Activated B cell treated with CpG ODN at 0.5 μM for 24 hours (primary cell): ENCODE measurements at regions not wholly inside any gene's neighbourhood (a gene's known extent, or its start where the extent isn't known, plus 50 kb on each side); places are given as distances from the start of the nearest gene placed in this dataset.

Experiments used
- ATAC-seq: fragments of 200-7000 bp; cut with Tn5 transposase; one replicate; pipeline ENCODE4 v1.10.0; 2021; ENCODE audit warnings: low read depth, mild to moderate bottlenecking, moderate library complexity
- CTCF ChIA-PET: fragments of 350-600 bp; sonication (Branson Sonifier 250); formaldehyde crosslinking; loops from one replicate; lab custom pipeline; 2021; ENCODE audit warnings: antibody characterized with exemption; lab: Charles Lee
- POLR2A ChIA-PET: fragments of 350-600 bp; sonication (Branson Sonifier 250); formaldehyde crosslinking; loops from one replicate; lab custom pipeline; 2021; ENCODE audit warnings: antibody characterized with exemption; lab: Charles Lee
- DNase-seq: peaks from one replicate; pipeline ENCODE4 v3.0.0; 2022
- H3K27ac Mint-ChIP-seq: one replicate; pipeline ENCODE4 v1.8.0; 2020; ENCODE audit warnings: mixed read lengths
- H3K27me3 Mint-ChIP-seq: one replicate; pipeline ENCODE4 v1.8.0; 2021; ENCODE audit warnings: mixed read lengths
- H3K36me3 Mint-ChIP-seq: one replicate; pipeline ENCODE4 v1.8.0; 2021; ENCODE audit warnings: low read depth, mixed read lengths
- H3K4me1 Mint-ChIP-seq: one replicate; pipeline ENCODE4 v1.8.0; 2021; ENCODE audit warnings: mixed read lengths
- H3K4me3 Mint-ChIP-seq: one replicate; pipeline ENCODE4 v1.8.0; 2020; ENCODE audit warnings: mild to moderate bottlenecking, mixed read lengths
- H3K9me3 Mint-ChIP-seq: one replicate; pipeline ENCODE4 v1.8.0; 2020; ENCODE audit warnings: mixed read lengths
- CTCF ChIP-seq: fragments of 200-600 bp; IDR thresholded peaks from one replicate; pipeline ENCODE4 v1.8.0; 2022; ENCODE audit warnings: antibody characterized with exemption, mild to moderate bottlenecking
- intact Hi-C: fragments of 100-400 bp; cut with micrococcal nuclease; formaldehyde crosslinking; loops from one replicate; pipeline ENCODE4 v1.15.1; 2024

GRCh38 chr17:72402727-72403210 lies 281.9 kb downstream of the SOX9 start:
- intact Hi-C loops, result no loop called here
- ChIA-PET CTCF (no interaction called here), POLR2A (no interaction called here)
- no peaks in the 10 kb centered on the region for H3K9me3 Mint-ChIP-seq
- DNase-seq (no peak), ATAC-seq (no peak)
- no peak overlapping the region for H3K4me3 Mint-ChIP-seq
- H3K4me1 Mint-ChIP-seq, result peaks cover 10% of the 10 kb centered on the region
- H3K36me3 Mint-ChIP-seq, result no peaks in the 10 kb centered on the region
- H3K27ac Mint-ChIP-seq, result no peak overlapping the region
- TF ChIP-seq CTCF, result no peak
- H3K27me3 Mint-ChIP-seq, result no peaks in the 10 kb centered on the region

GRCh38 chr17:72403713-72404209 lies 282.9 kb downstream of the SOX9 start:
- H3K36me3 Mint-ChIP-seq, result no peaks in the 10 kb centered on the region
- no peak overlapping the region for H3K27ac Mint-ChIP-seq
- TF ChIP-seq CTCF, result no peak
- DNase-seq (no peak), ATAC-seq (no peak)
- H3K9me3 Mint-ChIP-seq, result no peaks in the 10 kb centered on the region
- no peaks in the 10 kb centered on the region for H3K27me3 Mint-ChIP-seq
- peaks cover 13% of the 10 kb centered on the region for H3K4me1 Mint-ChIP-seq
- POLR2A ChIA-PET, result no interaction called here
- H3K4me3 Mint-ChIP-seq, result no peak overlapping the region
- CTCF ChIA-PET, result no interaction called here
- intact Hi-C loops, result no loop called here

- no peak overlapping the region for H3K27ac Mint-ChIP-seq
- ATAC-seq (no peak), DNase-seq (no peak)
- no peaks in the 10 kb centered on the region for H3K27me3 Mint-ChIP-seq
- CTCF ChIA-PET, result no interaction called here
- intact Hi-C loops, result no loop called here
- H3K4me1 Mint-ChIP-seq, result peaks cover 13% of the 10 kb centered on the region
- TF ChIP-seq CTCF, result no peak
- H3K4me3 Mint-ChIP-seq, result no peak overlapping the region
- POLR2A ChIA-PET, result no interaction called here
- no peaks in the 10 kb centered on the region for H3K9me3 Mint-ChIP-seq
- H3K36me3 Mint-ChIP-seq, result no peaks in the 10 kb centered on the region
Measured at GRCh38 chr17:72404872-72405271, 284.1 kb downstream of the SOX9 start.

GRCh38 chr17:72405662-72406230 lies 284.9 kb downstream of the SOX9 start:
- Mint-ChIP-seq H3K4me1 (peaks cover 13% of the 10 kb centered on the region), H3K27ac (no peak overlapping the region), H3K27me3 (no peaks in the 10 kb centered on the region), H3K9me3 (no peaks in the 10 kb centered on the region), H3K4me3 (no peak overlapping the region), H3K36me3 (no peaks in the 10 kb centered on the region)
- intact Hi-C loops, result no loop called here
- ATAC-seq, result no peak
- CTCF ChIA-PET, result no interaction called here
- TF ChIP-seq CTCF, result no peak
- no peak for DNase-seq
- POLR2A ChIA-PET, result no interaction called here

- POLR2A ChIA-PET, result interaction anchor here (0.6 kb wide), 1 partner anchor 15 kb away, joined by 3 read pairs; no protein-coding TSS in a partner anchor
- no peaks in the 10 kb centered on the region for H3K36me3 Mint-ChIP-seq
Measured at GRCh38 chr17:72406498-72406897, 285.7 kb downstream of the SOX9 start.

More at GRCh38 chr17:72406498-72406897, 285.7 kb downstream of the SOX9 start:
- H3K4me3 Mint-ChIP-seq, result no peak overlapping the region
- no peak for TF ChIP-seq CTCF
- ATAC-seq (no peak), DNase-seq (no peak)
- H3K4me1 Mint-ChIP-seq, result peaks cover 13% of the 10 kb centered on the region
- intact Hi-C loops, result no loop called here
- no peak overlapping the region for H3K27ac Mint-ChIP-seq
- CTCF ChIA-PET, result no interaction called here
- H3K27me3 Mint-ChIP-seq, result no peaks in the 10 kb centered on the region
- no peaks in the 10 kb centered on the region for H3K9me3 Mint-ChIP-seq
